GM21381 (cell line): ENCODE measurements at regions not wholly inside any gene's neighbourhood (a gene's known extent, or its start where the extent isn't known, plus 50 kb on each side); places are given as distances from the start of the nearest gene placed in this dataset.
"Not testable (repeated sequence)": the region's sequence is repeated elsewhere in the genome, so short reads cannot be mapped to it uniquely, and the experiment has no call there.

Source experiments
- ATAC-seq: cut with Tn5 transposase; IDR thresholded peaks from one replicate; pipeline ENCODE4 v1.9.1; 2021; ENCODE audit warnings: mild to moderate bottlenecking, moderate library complexity; ENCODE audit not compliant: unreplicated experiment

DNA sequence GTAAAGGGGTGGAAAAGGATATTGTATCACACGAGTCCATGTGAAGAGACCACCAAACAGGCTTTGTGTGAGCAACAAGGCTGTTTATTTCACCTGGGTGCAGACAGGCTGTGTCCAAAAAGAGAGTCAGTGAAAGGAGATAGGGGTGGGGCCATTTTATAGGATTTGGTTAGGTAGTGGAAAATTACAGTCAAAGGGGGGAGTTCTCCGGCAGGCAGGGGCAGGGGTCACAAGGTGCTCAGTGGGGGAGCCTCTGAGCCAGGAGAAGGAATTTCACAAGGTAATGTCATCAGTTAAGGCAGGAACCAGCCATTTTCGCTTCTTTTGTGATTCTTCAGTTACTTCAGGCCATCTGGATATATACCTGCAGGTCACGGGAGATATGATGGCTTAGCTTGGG is 104.7 kb upstream of the SPATS2L start:
- ATAC-seq = not testable (repeated sequence)

DNA sequence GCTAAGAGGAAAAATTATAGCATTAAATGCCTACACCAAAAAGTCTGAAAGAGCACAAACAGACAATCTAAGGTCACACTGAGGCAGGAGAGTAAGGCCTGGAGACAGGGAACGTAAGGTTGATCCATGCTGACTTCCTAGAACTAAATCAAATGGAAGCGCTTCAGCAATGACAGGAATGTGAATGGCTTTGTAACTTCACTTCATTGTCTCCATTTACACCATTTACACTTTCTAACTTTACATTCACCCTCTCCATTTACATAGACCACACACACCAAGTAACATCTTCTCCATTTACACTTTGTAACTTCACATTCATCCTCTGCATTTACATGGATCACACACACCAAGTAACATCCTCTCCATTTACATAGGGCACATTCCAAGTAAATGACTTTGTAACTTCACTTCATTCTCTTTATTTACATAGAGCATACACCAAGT is 103.1 kb upstream of the SPATS2L start:
- no peak for ATAC-seq

DNA sequence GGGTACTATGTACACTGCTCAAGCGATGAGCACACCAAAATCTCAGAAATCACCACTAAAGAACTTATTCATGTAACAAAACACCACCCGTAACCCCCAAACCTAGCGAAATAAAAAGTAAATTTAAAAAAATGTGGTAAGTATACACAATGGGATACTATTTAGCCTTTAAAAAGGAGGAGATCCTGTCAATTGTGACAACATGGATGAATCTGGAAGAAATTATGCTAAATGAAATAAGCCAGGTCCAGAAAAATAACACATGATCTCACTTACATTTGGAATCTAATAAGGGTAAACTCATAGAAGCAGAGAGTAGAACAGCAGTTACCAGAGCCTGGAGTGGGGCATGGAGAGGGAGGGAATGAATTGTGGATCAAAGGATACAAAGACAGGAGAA is 98.5 kb upstream of the SPATS2L start:
- no peak for ATAC-seq

DNA sequence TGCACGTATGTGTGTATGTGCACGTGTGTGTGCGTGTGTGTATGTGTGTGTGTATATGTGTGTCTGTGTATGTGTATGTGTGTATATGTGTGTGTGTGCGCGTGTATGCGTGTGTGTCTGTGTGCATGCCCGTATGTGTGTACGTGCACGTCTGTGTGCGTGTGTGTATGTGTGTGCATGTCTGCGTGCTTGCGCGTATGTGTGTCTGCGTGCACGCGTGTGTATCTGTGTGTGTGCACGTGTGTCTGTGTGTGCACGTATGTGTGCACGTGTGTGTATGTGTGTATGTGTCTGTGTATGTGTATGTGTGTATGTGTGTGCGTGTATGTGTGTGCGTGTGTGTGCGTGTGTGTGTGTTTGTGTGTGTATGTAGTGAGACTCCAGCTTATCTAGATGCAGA is 97.5 kb upstream of the SPATS2L start:
- ATAC-seq = no peak

DNA sequence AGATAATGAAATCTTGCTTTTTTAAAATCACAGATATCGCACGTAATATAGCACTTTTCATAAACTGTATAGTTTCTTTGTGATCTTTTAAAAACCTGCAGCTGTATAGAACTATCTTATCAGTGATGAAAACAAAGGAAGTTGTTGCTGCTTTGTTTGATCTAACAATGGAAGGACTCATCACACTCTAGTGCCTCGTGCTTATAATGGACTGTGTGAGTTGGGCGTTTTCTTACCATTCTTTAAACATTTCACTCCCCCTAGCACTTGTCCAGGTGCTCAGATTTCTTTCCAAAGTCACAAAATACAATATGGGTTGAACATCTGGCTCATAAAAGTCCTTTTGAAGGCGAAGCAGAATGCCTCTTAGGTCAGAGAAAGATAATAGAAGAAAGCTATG is 94.8 kb upstream of the SPATS2L start:
- ATAC-seq = no peak

DNA sequence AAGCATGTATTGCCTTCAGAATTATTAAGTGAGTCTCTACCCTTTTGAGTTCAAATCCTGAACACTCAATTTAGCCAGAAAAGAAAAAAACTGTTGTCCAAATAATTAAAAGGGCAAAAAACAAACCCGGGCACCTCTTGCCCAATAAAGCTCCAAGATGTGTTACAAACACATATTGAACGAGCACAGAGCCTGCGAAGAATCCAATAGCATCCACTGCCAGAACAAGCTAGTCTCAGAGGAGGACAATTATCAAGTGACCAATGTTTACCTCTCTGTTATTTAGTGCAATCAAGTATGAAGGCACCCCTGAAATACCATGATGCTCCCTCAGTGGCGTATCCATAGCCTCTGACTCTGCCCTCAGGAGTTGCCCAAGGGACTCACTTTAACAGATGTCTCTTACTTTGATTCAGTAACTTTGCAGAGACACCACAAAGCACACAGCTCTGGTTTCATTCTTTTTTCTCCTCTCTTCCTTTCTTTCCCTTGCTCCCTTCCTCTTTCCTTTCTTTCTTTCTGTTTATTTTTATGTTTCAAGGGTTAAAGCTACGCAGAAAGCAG is 93.5 kb upstream of the SPATS2L start:
- no peak for ATAC-seq

DNA sequence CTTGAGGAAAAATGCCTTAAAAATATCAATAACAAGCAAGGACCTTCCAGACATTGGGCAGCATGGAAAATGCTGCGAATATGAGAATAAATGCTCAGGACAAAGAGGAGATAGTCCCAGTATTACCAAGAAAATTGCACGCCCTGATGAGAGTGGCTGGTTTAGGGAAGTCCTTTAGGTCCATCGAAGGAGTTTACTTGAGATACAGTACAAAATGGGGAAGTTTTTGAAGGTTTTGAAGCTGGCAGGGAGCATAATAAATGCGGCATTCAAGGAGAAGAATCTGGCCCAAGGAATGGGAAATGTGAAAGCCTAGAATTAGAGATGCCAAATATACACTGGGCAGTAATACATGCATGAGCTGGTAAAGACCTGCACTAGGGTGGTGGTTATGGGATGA is 90.2 kb upstream of the SPATS2L start:
- no peak for ATAC-seq

DNA sequence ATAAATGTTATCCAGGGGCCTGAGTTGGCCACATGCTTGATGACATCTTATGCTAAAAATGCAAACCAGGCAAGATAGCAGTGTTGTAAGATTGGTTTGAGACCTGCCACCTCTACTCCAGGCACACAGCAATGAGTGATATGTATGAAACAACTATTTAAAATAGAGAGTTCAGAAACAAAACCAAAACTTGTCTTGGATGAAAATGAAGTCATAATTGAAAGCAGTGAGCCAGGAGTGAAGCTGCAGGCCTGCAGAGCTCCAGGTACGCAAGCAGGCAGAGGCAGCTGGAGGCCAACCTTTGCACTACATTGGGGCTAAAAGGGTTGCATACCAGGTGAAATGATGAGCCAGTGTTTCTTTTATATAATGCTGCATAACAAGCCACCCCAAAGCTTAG is 89.2 kb upstream of the SPATS2L start:
- ATAC-seq = no peak

DNA sequence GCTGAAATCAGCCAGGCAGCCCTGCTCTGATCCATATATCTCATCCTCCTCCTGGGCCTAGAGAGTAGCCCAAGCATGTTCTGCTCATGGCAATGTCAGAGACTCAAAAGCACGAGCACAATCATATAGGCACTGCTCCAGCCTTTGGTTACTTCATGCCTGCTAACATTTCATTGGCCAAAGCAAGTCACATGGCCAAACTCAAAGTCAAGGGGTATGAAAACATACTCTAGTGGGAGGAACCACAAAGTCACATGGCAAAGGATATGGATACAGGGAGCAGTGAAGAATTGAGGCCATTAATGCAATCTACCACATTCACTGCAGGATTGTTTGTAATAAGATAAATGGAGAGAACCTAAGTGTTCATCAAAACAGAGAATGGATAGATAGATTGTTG is 87.8 kb upstream of the SPATS2L start:
- ATAC-seq = no peak

DNA sequence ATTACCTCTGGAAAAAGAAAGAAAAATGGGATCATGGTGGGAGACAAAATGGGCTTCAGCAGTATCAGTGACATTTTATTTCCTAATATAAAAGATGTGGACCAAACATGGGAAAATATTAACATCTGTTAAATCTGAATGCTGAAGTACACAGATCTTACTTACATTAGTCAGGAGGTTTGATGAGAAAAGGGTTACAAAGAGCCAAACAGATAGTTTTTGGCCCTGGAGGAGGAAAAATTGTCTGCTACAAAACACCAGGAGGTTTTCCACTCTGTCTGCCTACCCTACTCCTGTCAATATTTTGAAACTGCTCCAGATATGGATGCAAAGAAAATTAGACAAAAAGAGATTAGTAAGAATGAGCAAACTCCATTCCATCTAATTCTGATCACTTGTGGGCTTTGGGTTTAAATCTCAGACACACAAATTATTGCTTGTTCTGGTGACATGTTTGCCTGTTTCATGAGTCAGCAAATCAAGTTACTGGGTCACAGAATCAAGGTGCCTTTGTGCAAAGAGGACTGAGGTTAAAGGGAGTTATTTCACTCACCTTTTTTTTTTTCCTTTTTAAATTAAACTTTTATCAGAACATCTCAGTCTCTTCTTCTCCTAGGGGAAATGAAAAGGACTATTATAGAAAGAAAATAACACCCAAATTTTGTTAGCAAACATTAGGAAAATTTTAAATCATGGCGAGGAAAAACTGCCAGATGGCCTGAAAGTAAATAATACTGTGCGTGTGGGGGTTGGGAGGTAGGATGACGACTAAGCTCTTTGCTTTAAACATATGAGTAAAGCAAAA is 87.0 kb upstream of the SPATS2L start:
- no peak for ATAC-seq

DNA sequence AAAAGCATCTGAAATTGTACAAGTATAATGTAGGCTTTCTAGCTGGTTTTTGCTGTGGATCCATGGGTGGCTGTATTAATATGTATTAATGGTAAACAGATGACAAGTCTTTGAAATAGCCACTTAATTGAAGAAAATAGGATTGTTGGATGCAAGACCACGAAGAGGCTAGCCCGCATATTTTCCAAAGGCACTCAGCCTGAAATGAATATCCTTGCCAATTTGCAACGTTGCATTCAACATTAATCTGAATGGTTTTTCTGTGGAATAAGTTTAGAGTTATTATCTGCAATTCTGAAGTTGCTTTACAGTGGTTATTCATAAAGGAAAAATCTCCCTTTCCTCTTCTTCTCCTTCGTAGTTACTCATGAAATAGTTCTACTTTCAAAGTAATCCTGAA is 86.2 kb upstream of the SPATS2L start:
- no peak for ATAC-seq

DNA sequence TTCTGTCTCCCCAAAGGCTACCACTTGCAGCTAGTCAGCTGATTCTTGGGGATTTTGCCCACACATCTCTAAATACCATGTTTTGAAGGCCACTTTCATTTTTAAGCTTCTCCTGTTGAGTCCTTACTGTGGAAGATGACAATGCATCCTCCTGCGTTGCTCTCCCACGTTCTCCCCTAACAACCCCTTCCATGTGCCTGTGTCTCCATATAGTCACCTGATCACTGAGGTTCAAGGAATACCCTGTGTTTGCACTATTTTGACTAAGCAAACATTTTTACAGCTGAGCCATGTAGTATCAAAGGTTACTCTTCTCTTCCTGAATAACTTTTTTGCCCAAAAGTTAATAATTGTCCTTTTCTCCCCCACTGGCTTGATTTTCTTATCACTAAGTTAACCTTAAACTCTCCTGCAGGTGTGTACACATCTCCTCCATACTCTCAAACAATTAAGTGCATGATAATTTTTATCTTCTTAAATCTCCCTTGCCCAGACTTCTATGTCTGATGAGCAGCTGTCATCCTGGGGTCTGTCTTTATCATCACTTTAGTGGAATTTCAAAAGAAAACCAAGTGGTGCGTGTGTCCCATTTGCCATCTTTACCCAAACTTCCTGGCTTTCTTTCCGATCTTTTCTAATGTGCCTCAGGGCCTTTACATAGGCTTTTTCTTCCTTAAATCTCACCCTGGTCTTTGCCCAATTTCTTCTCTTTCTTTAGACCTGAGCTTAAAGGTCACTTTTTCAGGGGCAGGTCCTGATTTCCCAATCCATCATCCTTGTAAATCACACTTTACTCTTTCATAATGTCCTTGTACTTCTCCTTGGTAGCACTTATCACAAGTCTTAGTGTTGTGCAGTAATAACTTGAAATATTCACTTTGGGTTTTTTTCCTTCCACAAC is 85.2 kb upstream of the SPATS2L start:
- no peak for ATAC-seq

DNA sequence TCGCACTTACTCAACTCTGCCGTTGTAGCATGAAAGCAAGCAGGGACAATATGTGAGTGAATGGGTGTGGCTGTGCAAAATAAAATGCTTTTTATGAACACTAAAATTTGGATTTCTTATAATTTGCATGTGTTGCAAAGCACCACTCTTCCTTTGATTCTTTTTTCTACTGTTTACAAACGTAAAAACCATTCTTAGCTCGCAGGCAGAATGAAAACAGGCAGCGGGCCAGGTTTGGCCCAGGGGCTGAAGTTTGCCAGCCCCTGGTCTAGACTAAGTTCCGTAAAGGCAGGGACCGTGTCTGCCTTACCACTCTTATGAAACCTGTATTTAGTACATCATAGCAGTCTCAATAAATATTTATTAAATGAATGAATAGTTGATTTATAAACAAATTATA is 83.7 kb upstream of the SPATS2L start:
- ATAC-seq = no peak

DNA sequence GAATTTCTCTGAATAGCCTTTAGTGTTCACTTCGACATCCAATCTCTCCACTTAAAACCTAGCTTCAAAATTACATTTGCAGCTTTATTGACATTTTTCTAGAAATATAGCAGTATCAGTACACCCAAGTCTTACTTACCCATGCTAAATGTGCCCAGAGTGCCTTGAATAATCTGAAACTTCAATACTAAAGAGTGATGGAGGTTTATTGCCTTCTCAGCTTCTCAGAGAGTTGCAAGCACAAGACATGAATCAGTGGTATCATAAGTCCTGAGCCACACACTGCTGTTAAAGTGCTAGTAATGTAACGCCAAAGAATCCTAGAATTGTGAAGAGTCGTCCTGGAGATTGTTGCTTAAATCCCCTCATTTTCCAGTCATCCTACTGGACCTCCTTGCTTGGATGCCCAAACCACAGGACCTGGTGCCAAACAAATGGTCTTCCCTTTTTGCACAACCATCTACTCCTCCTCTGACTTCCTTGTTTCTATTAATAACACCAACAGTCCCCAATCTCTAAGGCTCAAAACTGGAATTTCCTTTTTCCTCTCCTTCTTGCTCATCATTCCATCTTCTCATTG is 83.2 kb upstream of the SPATS2L start:
- ATAC-seq = no peak

DNA sequence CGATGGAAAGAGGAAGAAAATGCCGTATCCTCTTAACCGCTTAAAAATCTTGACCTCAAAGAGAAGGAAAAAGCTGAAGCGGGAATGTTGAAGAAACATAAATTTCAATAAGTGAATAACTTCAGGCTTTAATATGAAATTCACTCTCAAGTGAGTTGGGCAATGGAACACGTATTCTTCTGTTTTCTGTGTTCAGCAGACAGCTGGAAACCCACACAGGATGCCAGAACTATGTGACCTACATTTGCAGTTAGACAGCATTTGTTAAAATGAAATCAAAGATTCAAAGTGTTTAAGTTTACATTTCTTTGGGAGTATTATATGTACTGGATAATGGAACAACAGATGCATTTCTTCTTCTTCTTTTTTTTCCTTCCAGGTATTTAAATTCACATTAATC is 80.5 kb upstream of the SPATS2L start:
- no peak for ATAC-seq

DNA sequence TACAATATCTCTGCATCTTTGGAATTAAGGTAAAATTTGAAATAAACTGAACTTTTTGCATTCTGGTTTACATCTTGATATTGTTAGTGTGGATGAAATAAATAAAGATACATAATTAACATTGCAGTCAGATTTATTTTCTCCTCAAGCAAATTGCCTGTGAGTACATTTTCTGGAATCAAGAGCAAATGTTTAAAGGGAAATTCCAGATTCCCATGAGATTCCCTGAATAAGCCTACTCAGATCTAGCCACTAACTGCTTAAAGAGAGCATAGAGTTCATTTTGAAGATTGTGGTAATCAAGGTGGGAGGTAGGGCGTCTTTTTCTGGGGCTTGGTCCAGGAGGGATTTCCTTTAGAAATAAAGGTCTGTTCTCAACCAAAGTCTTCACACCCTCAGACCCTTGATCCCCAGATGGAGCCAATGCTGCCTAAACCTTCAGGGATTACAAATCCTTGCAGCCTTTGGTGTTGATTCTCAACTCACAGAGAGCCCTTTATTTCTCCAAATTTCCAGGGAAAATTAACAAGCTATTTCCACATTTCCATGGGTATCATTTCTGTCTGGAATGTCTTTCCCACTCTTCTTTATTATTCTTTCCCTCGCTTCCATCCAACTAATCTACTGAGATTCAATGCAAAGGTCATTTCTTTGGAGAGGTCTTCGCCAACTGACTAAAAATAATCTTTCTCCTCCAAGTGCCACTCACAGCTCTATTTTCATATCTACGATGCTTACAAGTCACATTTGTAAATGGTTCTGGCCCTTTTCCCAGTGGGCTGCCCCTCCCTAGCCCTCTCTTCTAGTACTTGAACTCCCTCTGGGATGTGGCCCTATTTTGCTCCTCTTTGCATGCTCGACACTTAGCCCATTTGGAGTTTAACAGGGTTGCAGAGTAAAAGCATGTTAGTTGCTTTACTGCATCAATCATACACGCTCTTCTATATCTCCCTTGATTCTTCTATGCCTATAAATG is 79.8 kb upstream of the SPATS2L start:
- ATAC-seq = no peak

DNA sequence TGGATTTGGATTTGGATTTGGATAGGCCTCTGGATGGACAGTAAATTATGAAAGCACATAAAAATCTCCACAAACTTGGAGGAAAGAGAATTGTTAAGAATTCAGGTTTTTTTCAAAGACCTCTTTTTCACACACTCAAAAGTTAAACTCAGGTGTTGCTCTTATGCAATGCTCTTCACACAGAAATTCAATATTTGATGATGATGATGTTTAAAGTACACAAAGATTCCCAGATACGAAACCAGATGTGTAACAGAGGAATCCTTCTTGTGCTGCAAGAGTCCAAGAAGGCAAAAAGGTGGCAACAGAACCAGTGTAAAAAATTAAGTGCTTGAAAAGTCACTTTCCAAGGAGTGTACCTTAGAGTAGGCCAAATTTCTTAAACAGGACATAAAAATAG is 75.8 kb upstream of the SPATS2L start:
- ATAC-seq = no peak

DNA sequence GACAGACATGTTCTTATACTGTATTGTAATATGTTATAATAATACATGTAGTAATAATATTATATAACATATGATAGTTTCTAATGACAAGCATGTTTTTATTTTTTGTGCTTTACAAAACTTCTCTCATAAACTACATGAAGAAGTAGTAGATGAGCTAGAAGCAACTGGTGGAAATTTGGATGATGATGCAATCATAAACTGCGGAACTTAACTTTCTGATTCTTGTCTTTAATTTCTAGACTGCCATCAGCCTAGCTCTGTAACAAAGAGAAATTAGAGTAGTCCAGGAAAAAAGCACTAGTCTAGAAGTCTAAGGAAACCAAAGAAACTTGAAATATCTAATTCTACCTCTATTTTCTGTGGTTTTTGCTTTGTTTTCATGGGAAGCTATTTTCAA is 71.0 kb upstream of the SPATS2L start:
- ATAC-seq = no peak

DNA sequence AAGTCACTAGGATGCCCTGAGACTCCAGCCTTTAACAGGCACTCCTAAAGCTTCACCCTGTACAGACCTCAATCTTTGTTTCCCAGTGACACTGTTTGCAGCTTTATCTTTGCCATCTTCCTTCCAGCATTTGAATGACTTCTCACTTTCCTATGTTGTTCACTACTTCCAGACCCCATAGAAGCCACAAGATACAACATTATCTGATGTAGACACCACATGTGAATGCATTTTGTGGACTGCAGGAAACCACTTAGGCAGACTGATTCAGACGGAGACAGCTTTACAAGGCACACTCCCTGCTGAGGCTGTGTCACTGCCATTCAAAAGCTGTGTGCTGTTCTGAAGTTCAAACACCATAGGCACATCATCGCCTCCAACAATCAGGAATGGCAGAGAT is 67.3 kb upstream of the SPATS2L start:
- ATAC-seq = no peak

DNA sequence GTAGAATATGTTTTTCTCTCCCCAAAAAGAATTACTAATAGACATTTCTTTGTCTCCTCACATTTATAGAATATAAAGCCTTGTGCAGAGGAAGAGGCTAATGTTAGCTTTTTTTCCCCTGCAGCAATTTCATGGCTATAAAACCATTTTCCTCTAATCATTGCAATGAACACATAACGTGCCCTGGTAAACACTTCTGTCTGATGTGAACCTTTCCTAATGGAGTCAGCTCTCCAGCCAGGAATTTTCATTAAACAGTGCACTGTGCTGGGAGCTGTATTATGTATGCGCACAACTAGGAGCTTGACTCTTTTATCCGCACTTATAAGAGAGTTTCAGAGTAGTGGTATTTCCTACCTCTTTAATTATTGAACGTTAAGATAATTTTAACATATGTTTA is 63.9 kb upstream of the SPATS2L start:
- ATAC-seq = no peak
